ENCODE measurements at regions not wholly inside any gene's neighbourhood (a gene's known extent, or its start where the extent isn't known, plus 50 kb on each side); places are given as distances from the start of the nearest gene placed in this dataset.

GRCh38 chrX:3451571-3451970 is 105.1 kb upstream of the MXRA5 start:
- no peak for DNase-seq (ENCODE audit: insufficient read length, low spot score)

GRCh38 chrX:3450881-3451570 is 104.6 kb upstream of the MXRA5 start:
- no peak for TF ChIP-seq CTCF (IDR thresholded peaks at IDR 0.05; ENCODE audit: insufficient read depth, missing control alignments)
- FAIRE-seq (peak; percentile 6), DNase-seq (ENCODE audit: insufficient read length, low spot score) (no peak)

More at GRCh38 chrX:3451571-3451970, 105.1 kb upstream of the MXRA5 start:
- FAIRE-seq = no peak
- no peak for TF ChIP-seq CTCF (IDR thresholded peaks at IDR 0.05; ENCODE audit: insufficient read depth, missing control alignments)

GRCh38 chrX:3449287-3449686 is 102.8 kb upstream of the MXRA5 start:
- DNase-seq (ENCODE audit: insufficient read length, low spot score) = no peak
- no peak for TF ChIP-seq CTCF (IDR thresholded peaks at IDR 0.05; ENCODE audit: insufficient read depth, missing control alignments)
- no peak for FAIRE-seq

GRCh38 chrX:3448563-3448962 is 102.1 kb upstream of the MXRA5 start:
- DNase-seq (ENCODE audit: insufficient read length, low spot score) = no peak
- no peak for FAIRE-seq
- TF ChIP-seq CTCF (IDR thresholded peaks at IDR 0.05; ENCODE audit: insufficient read depth, missing control alignments) = no peak

GRCh38 chrX:3445806-3446490 is 99.5 kb upstream of the MXRA5 start:
- DNase-seq (ENCODE audit: insufficient read length, low spot score) (no peak), FAIRE-seq (peak; percentile 32)
- TF ChIP-seq CTCF (IDR thresholded peaks at IDR 0.05; ENCODE audit: insufficient read depth, missing control alignments) = no peak

GRCh38 chrX:3443184-3443583 is 96.7 kb upstream of the MXRA5 start:
- TF ChIP-seq CTCF (IDR thresholded peaks at IDR 0.05; ENCODE audit: insufficient read depth, missing control alignments) = no peak
- FAIRE-seq = peak; percentile 99
- no peak for DNase-seq (ENCODE audit: insufficient read length, low spot score)

GRCh38 chrX:3442691-3443090 is 96.2 kb upstream of the MXRA5 start:
- no peak for FAIRE-seq

More at GRCh38 chrX:3442691-3443090, 96.2 kb upstream of the MXRA5 start:
- no peak for DNase-seq (ENCODE audit: insufficient read length, low spot score)
- TF ChIP-seq CTCF (IDR thresholded peaks at IDR 0.05; ENCODE audit: insufficient read depth, missing control alignments) = no peak
